Inflammatory macrophage (primary cell): ENCODE measurements at regions not wholly inside any gene's neighbourhood (a gene's known extent, or its start where the extent isn't known, plus 50 kb on each side); places are given as distances from the start of the nearest gene placed in this dataset.

Experiments
- DNase-seq, 2 donors: peaks; one replicate each; pipeline ENCODE4 v3.0.0-alpha.2; 2020 to 2022

DNA sequence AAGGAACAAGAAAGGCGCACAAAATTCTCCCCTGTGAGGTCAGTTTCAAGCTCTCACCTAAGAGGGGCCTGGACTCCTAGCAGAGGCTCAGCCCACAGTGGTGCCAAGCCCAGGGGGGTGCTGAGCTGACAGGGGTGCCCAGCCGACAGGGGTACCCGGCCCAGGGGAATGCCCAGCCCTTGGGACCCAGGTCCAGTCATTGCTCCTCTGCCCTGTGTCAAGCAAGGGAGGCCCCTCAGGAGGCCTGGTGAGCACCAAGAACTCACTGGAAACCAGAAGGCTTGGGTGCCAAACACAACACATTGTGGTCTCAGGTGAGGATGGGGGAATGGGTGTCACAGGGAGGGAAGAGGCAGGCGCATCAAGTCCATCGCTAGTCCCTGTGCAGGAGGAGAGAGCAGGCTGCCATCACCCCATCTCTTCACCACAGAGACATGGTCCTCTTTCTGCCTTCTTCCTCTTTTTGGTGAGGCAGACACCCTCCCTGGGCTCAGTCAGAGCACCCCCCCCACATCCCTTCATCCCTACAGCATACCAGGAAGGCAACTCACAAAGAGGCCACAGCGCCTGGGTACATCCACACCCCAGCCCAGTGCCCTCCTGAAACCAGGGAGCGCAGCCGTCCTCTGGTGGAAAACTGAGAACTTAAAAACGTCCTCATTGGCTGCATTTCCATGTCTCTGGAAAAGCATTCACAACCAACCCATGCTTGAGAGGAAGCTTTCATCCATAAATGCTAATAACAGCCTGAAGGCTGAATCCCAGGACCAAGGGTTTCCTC is 111.3 kb downstream of the BANF2 start:
- no peak for DNase-seq

- no peak for DNase-seq
Observed at GRCh38 chr20:17810062-17810631, 110.4 kb downstream of the BANF2 start.

GRCh38 chr20:17809362-17810061 is 109.7 kb downstream of the BANF2 start:
- no peak for DNase-seq

DNA sequence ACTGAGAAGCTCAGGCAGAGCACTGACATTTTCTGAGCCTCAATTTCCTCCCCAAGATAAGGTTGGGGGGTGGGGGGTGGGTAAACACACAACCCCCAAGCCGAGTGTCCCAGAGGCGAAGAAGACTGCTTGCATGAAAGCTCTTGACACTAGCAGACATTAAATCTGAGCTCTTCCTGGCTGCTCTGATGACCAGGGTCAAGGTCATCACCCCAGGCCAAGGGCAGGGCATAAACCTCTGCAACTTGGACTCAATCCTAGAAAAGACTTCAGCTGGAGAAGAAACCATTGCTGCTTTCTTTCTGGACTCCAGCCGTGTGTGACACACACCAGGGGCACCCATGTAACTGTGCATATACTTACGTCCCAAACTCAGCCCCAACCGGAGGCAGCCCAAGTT is 109.0 kb downstream of the BANF2 start:
- no peak for DNase-seq

DNA sequence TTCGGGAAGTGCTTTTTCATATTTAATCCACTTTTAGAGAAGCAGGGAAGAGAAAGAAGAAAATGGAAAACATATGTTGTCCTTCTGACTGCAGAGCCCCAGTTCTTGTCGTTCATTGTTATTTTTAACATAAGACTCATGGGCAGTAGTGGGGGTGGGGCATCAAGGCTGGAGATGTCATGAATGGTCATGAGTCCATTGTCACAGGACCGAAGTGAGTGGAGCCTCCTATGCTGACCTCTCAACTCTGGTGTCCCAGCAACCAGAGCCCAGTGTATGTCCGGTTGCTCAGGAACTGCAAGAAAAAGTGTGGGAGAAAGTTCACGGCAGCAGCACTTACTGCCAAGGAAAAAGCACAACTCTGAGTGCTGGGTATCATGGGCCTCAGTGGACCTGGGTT is 108.6 kb downstream of the BANF2 start:
- peak; percentile 65 to 82 for DNase-seq

DNA sequence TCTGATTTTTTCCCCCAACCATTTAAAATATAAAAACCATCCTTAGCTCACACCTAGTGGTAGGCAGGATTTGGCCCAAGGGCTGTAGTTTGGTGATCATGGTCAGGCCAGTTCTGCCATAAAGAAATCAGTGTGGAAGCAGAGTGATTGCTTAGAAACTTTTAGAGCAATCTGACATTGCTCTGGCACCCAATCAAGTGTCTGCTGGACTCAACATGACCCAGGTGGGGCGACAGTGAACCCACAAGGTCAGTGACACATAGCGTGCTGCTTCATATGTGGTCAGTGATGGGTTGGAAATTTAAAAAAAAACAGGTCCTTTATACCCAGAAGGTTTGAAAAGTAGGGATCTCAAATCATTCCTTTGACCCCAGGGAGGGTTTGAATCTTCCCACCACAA is 107.9 kb downstream of the BANF2 start:
- DNase-seq: no peak

- no peak for DNase-seq
Observed at GRCh38 chr20:17806739-17807441, 107.1 kb downstream of the BANF2 start.

DNA sequence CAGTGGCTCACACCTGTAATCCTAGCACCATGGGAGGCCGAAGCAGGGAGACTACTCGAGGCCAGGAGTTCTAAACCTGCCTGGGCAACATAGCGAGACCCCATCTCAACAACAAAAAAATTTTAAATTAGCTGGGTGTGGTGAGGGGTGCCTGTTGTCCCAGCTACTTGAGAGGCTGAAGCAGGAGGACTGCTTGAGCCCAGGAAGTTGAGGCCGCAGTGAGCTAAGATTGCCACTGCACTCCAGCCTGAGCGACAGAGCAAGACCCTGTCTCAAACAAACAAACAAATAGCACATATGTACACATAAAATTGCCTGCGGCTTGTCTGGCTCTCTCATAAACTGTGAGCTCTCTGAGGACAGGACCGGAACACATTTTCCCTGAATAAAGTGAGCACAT is 106.3 kb downstream of the BANF2 start:
- DNase-seq: no peak

DNA sequence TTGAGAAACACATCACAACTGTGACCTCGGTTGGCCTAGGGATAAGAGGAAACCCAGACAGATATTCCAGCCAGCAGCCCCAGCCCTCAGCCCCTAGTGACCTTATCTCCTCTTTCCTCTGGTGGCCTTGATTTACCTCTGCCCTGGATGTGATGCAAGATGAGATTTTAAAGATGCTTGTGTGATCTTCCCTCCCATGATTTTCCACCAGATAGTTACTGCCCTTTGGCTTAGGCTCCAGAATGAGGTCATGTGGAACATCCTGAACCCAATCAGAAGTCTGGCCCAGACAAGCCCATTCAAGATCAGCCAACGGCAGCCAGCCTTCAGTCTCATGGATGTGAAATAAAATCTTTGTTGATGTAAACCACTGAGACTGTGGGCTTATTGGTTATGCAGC is 104.0 kb downstream of the BANF2 start:
- DNase-seq: no peak

DNA sequence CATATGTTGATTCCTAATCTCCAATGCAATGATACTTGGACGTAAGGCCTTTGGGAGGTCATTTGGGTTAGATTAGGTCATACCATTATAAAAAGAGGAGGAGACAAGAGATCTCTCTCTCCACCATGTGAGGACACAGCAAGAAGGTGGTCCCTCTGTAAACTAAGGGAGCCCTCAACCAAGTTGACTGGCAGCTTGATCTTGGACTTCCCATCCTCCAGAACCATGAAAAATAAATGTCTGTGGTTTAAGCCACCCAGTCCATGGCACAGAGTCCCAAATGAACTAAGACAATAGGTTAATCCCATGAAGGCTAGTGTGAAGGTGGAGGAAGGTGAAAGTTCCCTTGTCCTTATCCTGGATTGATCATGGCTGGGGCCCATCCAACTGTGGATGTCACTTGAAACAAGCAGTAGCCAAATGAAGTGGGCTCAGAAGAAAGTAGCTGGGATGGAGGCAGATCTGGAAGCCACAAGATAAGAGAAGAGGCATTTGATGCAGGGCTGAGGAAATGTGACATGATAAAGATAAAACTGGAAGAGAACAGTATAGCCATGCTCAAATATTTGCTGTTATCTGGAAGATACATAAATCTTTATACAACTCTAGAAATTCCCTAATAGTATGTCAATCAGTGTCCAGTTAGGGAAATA is 99.9 kb downstream of the BANF2 start:
- DNase-seq: no peak

DNA sequence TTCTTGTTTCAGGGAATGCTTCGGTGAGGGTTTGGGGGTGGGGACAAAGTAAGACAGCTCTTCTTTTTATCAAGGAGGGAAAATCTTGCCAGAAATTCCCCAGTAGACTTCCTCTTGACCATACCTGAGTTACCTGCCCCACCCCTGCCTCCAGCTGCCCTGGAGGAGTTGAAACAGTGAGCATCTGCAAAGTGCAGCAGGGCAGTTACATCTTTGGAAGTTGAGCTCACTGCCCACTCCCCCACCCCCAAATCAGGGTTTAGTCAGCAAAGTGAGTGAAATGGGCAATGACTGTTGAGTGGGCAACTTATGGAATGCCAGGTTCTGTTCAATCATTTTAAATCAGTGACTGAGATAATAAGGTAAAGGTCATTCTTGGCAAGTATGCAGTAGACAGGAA is 98.8 kb downstream of the BANF2 start:
- no peak for DNase-seq

DNA sequence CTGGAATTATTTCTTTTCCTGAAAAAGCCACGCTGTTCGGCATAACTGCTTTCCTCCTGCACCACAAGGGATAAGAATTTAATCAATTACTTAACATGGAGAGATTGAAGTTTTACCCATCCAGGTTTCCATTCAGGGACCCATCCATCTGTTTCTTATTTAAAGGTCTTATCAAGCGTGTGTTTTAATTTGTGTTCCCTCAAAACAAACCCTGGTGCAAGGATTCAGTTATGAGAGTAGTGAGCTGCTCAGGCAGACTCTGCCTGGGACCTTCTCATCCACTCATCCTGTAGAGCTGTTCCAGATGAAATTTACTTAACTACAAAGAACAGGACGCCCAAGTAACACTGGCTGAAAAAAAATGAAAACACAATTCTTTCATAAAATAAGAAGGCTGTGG is 97.8 kb downstream of the BANF2 start:
- no peak for DNase-seq

DNA sequence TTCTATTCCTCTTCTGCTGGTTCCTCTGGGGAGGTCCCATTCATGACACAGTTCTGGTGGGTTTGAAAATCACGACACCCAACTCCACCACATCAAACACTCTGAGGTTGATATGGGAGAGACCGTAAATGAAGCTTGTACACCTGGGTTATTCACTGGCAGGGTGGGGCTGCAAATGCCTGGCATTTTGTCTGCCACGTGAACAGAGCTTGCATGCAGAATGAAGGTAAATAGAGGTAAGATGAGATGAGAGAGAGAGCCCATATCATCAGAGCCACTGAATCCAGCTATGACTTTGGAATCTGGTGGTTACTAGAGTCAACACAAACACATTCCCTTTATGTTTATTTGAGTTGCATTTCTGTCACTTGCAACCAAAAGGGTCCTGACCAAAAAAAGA is 97.4 kb downstream of the BANF2 start:
- no peak for DNase-seq

DNA sequence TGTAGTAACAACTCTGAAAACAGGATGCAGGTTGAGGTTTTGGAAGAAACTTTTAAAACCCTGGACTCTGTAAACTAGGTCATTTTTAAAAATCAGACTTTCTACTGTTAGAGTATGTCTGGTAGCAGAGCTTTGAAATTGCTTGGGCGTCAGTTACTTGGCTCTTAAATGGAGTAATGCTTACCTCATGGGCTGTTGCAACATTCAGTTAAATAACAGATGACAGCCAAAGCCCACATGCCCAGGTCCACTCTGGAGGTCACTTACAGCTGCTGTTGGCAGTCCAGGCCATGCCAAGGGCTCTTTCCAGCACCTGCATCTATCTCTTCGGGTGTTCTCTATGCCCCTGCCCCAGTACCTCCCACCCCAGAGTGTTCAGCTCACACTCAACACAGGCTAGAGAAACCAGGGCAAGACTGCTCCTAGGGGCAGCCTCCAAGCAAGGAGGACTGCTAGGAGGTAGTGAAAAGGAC is 96.4 kb downstream of the BANF2 start:
- peak; percentile 70 to 76 for DNase-seq

- DNase-seq: peak; percentile 67 to 79
Observed at GRCh38 chr20:17795501-17796071, 95.8 kb downstream of the BANF2 start.

DNA sequence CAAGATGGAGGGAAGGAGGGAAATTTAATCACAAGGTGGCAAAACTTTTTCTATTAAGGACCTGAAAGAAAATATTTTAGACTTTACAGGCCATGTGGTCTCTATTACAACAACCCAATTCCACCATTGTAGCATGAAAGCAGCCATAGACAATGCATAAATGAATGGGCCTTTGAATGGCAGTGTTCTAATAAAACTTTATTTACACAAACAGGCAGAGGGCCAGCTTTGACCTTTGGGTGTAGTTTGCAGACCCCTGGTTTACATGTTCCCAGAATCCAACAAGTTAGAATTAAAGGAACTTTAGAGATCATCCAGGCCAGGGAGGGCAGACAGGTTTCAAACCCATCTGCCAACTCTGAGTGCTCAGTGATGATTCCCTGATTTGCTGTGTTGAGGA is 95.2 kb downstream of the BANF2 start:
- DNase-seq: no peak

GRCh38 chr20:17794400-17794799 is 94.6 kb downstream of the BANF2 start:
- no peak for DNase-seq

GRCh38 chr20:17793986-17794385 is 94.2 kb downstream of the BANF2 start:
- no peak for DNase-seq

DNA sequence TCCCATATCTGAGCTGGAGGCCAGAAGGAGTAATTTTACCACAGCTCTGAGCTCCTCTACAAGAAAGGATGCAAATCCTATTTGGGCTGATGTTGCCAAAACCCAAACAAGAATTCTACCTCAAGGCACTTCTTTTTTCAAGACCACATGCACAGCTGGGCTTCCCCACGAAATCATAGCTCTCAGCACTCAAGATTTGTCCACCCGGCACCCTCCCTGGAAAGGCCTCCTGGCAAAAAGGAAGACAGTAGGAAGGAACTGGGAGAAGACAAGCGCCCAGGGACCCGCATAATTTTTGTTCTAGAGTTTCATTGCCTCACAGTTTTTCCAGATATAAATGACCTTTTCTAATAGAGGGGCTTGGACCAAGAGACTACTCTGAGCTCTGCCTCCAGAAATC is 90.5 kb downstream of the BANF2 start:
- no peak for DNase-seq

GRCh38 chr20:17787816-17788215 is 88.0 kb downstream of the BANF2 start:
- DNase-seq: no peak

- no peak for DNase-seq
Observed at GRCh38 chr20:17786221-17786718, 86.5 kb downstream of the BANF2 start.
